C4-2B (cell line): ENCODE measurements at regions not wholly inside any gene's neighbourhood (a gene's known extent, or its start where the extent isn't known, plus 50 kb on each side); places are given as distances from the start of the nearest gene placed in this dataset.

Source experiments
- ZFX ChIP-seq: fragments of 450-650 bp; IDR thresholded peaks from 2 replicates; pipeline ENCODE4 v1.6.1; 2017
- TF ChIP-seq, protein P1 (sequence below): fragments of 450-650 bp; conservative IDR thresholded peaks from 2 replicates; pipeline ENCODE4 v1.5.1; 2017; ENCODE audit warnings: mild to moderate bottlenecking

DNA sequence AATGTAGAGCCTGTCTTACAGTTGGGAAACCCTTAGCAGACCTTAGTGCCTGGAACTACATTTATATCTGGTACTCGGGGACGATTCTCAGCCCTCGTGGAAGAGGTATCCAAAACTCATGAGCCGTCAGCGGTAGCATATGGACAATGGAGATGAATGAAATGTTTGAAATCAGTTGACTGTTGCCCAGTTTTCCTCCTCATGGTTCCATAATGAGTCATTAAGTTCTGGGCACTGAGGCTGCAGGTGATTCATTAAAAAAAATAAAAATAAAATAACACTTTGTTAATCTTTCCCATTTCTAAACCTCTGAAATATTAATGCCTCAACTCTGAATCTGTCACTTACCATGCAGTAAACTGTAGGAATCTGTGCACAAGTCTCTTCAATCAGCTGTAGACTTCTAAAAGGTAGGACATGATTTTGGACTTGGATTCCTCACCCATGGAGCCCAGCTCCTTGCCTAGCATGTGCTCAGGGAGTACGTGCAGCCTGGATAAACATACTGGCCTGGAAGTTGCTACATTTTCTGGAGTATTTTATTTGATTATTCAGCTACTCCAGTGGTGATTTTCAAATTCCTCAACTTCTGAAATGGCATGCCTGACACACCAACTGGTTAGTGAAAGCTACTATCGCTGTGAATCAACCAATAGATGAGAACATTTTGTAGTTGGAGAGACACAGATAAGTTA lies 979.2 kb downstream of the CNTNAP5 start:
- TF ChIP-seq, protein P1, sequence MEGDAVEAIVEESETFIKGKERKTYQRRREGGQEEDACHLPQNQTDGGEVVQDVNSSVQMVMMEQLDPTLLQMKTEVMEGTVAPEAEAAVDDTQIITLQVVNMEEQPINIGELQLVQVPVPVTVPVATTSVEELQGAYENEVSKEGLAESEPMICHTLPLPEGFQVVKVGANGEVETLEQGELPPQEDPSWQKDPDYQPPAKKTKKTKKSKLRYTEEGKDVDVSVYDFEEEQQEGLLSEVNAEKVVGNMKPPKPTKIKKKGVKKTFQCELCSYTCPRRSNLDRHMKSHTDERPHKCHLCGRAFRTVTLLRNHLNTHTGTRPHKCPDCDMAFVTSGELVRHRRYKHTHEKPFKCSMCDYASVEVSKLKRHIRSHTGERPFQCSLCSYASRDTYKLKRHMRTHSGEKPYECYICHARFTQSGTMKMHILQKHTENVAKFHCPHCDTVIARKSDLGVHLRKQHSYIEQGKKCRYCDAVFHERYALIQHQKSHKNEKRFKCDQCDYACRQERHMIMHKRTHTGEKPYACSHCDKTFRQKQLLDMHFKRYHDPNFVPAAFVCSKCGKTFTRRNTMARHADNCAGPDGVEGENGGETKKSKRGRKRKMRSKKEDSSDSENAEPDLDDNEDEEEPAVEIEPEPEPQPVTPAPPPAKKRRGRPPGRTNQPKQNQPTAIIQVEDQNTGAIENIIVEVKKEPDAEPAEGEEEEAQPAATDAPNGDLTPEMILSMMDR = no peak
- no peak for TF ChIP-seq ZFX
